GM12891 (cell line): ENCODE measurements at regions not wholly inside any gene's neighbourhood (a gene's known extent, or its start where the extent isn't known, plus 50 kb on each side); places are given as distances from the start of the nearest gene placed in this dataset.
"Not testable (repeated sequence)": the region's sequence is repeated elsewhere in the genome, so short reads cannot be mapped to it uniquely, and the experiment has no call there.

Experiments used
- POLR2A ChIP-seq: IDR thresholded peaks from 2 replicates; pipeline ENCODE4 v1.6.1; 2011; ENCODE audit warnings: low read depth, low read length, control low read depth
- POLR2AphosphoS5 ChIP-seq: IDR thresholded peaks from 2 replicates; pipeline ENCODE4 v1.6.1; 2011; ENCODE audit warnings: low read depth, low read length, control low read depth
- SPI1 ChIP-seq: IDR thresholded peaks from 2 replicates; pipeline ENCODE4 v1.6.1; 2011; ENCODE audit warnings: low read depth, low read length, control low read depth
- TAF1 ChIP-seq: IDR thresholded peaks from 2 replicates; pipeline ENCODE4 v1.6.1; 2011; ENCODE audit warnings: low read depth, low read length, control low read depth

- TF ChIP-seq POLR2A, POLR2AphosphoS5, TAF1, SPI1: not testable (repeated sequence)
Measured at GRCh38 chr6:92952111-92952510, 467.2 kb downstream of the EPHA7 start.
